ENCODE measurements at regions not wholly inside any gene's neighbourhood (a gene's known extent, or its start where the extent isn't known, plus 50 kb on each side); places are given as distances from the start of the nearest gene placed in this dataset.

DNA sequence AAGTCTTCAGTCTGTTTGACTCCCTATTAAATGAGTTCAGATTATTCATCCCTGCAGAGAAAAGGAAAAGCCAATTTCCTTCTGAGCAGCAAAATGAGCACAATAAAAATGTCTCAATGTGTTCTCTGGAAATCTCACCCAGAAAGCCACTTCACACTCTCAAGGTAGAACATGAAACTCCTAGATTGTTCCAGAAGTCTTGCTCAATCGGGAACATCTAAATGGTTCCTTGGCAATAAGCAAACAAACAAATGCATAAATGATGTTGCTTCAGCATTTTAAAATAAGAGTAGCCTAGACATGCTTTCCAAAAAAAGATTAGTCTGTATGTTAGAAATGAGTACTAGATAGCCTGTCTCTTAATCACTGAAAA, 59.7 kb upstream of the TNFRSF19 start:
- TF ChIP-seq RXRA (IDR thresholded peaks at IDR 0.05) (no peak), RAD21 (IDR thresholded peaks at IDR 0.05) (no peak)
- WGBS, result 34% methylated on average over 1 of the region's 1 CpG
- no peaks in the 10 kb centered on the region for H3K9me3 ChIP-seq (ENCODE audit: control insufficient read depth in 4 of 4, low read length in 3 of 4)
- H3K36me3 ChIP-seq (ENCODE audit: control insufficient read depth in 4 of 4, insufficient read depth in 3 of 4, low read depth in 1 of 4, low read length in 3 of 4), result no peaks in the 10 kb centered on the region
- no peaks in the 10 kb centered on the region for H3K4me1 ChIP-seq (ENCODE audit: control insufficient read depth in 4 of 4, insufficient read depth in 4 of 4, low read length in 3 of 4)
- H3K27me3 ChIP-seq (ENCODE audit: control insufficient read depth in 4 of 4, insufficient read depth in 4 of 4, low read length in 3 of 4), result no peaks in the 10 kb centered on the region
- no peak overlapping the region for H3K9ac ChIP-seq (ENCODE audit: low read depth in 1 of 2, low read length in 2 of 2)
- H3K27ac ChIP-seq (ENCODE audit: low read depth in 1 of 2, low read length in 2 of 2), result no peak overlapping the region
- no peak for DNase-seq (ENCODE audit: low spot score)
- H3K4me3 ChIP-seq (ENCODE audit: low read depth in 1 of 3, low read length in 3 of 3), result no peak overlapping the region

DNA sequence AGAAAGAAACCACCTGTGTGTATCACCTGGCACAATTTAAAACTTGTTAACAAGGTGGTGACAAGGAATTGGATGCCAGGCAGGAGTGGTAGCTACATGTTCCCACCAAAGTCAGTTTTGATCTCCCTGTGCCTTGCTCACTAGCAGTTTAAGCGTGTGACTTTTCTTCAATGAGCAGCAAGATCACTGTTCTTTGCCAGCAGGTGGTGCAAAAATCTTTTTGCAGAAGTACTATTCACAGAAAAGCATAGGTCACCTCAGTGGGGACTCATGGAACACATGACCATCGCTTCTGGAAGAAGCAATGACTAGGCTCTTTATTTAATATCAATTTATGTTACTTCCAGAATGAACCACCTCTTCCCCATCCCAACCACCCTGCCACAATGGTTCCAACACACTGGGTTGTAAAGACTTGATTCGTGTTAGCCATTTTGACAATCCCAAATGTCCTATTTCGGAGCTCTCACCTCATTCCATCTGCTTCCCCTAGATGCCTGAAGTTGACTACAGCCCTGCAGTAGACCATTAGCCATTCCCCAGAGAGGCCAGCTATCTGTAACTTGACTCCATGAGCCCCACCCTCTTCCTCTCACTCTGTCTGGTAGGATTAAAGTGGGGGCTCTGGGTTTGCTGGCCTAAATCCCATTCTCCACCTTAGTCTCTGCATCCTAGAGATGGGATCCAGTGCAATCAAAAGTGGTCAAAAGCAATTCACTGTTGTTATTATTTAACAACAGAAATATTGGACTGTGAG, 59.1 kb upstream of the TNFRSF19 start:
- H3K36me3 ChIP-seq (ENCODE audit: control insufficient read depth in 4 of 4, insufficient read depth in 3 of 4, low read depth in 1 of 4, low read length in 3 of 4), result no peaks in the 10 kb centered on the region
- H3K27me3 ChIP-seq (ENCODE audit: control insufficient read depth in 4 of 4, insufficient read depth in 4 of 4, low read length in 3 of 4), result no peaks in the 10 kb centered on the region
- no peak overlapping the region for H3K9ac ChIP-seq (ENCODE audit: low read depth in 1 of 2, low read length in 2 of 2)
- DNase-seq (ENCODE audit: low spot score), result no peak
- WGBS, result 61% methylated on average over 4 of the region's 4 CpGs
- no peak for TF ChIP-seq NR2F2 (IDR thresholded peaks at IDR 0.05)
- TF ChIP-seq RAD21 (IDR thresholded peaks at IDR 0.05), result peak; percentile 40 to 54
- no peak for TF ChIP-seq GABPA (IDR thresholded peaks at IDR 0.05 in 1 of 2, conservative IDR thresholded peaks at IDR 0.05 in 1 of 2)
- no peak for TF ChIP-seq TAF1 (conservative IDR thresholded peaks at IDR 0.05)
- TF ChIP-seq, protein P1, sequence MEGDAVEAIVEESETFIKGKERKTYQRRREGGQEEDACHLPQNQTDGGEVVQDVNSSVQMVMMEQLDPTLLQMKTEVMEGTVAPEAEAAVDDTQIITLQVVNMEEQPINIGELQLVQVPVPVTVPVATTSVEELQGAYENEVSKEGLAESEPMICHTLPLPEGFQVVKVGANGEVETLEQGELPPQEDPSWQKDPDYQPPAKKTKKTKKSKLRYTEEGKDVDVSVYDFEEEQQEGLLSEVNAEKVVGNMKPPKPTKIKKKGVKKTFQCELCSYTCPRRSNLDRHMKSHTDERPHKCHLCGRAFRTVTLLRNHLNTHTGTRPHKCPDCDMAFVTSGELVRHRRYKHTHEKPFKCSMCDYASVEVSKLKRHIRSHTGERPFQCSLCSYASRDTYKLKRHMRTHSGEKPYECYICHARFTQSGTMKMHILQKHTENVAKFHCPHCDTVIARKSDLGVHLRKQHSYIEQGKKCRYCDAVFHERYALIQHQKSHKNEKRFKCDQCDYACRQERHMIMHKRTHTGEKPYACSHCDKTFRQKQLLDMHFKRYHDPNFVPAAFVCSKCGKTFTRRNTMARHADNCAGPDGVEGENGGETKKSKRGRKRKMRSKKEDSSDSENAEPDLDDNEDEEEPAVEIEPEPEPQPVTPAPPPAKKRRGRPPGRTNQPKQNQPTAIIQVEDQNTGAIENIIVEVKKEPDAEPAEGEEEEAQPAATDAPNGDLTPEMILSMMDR (IDR thresholded peaks at IDR 0.05; ENCODE audit: low read depth, low read length, missing input control), result peak; percentile 7
- TF ChIP-seq FOXA1 (IDR thresholded peaks at IDR 0.05), result no peak
- TF ChIP-seq JUND (IDR thresholded peaks at IDR 0.05), result no peak
- H3K27ac ChIP-seq (ENCODE audit: low read depth in 1 of 2, low read length in 2 of 2), result no peak overlapping the region
- H3K4me1 ChIP-seq (ENCODE audit: control insufficient read depth in 4 of 4, insufficient read depth in 4 of 4, low read length in 3 of 4), result no peaks in the 10 kb centered on the region
- H3K9me3 ChIP-seq (ENCODE audit: control insufficient read depth in 4 of 4, low read length in 3 of 4), result no peaks in the 10 kb centered on the region
- H3K4me3 ChIP-seq (ENCODE audit: low read depth in 1 of 3, low read length in 3 of 3), result no peak overlapping the region

DNA sequence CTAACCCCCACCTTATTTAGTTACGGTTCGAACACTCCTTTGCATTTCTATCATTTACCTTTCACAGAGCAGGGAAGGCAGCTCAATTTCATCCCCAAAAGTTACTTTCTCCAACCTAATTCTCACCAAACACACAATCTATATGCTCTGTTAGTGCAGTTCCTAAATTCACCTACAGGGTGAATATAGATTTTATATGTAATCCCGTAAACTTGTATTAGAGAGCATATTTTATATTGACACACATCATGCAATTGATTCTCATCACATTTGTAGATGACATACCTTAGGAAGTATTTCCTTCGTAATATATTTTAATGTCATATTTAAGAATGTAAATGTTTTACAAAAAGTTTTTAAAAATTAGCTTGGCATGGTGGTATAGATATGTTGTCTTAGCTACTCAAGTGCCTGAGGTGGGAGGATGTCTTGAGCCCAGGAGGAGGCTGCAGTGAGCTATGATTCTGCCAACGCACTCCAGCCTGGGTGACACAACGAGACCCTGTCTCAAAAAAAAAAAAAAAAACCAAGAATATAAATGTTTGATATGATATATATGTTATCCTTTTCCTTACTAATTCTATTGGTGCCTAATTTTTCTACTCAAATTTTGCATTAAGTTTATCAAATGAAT, 57.3 kb upstream of the TNFRSF19 start:
- no peak for DNase-seq (ENCODE audit: low spot score)
- Histone ChIP-seq H3K9me3 (ENCODE audit: control insufficient read depth in 4 of 4, low read length in 3 of 4) (no peaks in the 10 kb centered on the region), H3K4me3 (ENCODE audit: low read depth in 1 of 3, low read length in 3 of 3) (no peak overlapping the region), H3K27ac (ENCODE audit: low read depth in 1 of 2, low read length in 2 of 2) (no peak overlapping the region), H3K36me3 (ENCODE audit: control insufficient read depth in 4 of 4, insufficient read depth in 3 of 4, low read depth in 1 of 4, low read length in 3 of 4) (no peaks in the 10 kb centered on the region), H3K4me1 (ENCODE audit: control insufficient read depth in 4 of 4, insufficient read depth in 4 of 4, low read length in 3 of 4) (no peaks in the 10 kb centered on the region), H3K27me3 (ENCODE audit: control insufficient read depth in 4 of 4, insufficient read depth in 4 of 4, low read length in 3 of 4) (no peaks in the 10 kb centered on the region), H3K9ac (ENCODE audit: low read depth in 1 of 2, low read length in 2 of 2) (no peak overlapping the region)
- TF ChIP-seq GABPA (IDR thresholded peaks at IDR 0.05 in 1 of 2, conservative IDR thresholded peaks at IDR 0.05 in 1 of 2), result no peak
- no peak for TF ChIP-seq FOXA2 (IDR thresholded peaks at IDR 0.05)
- no peak for TF ChIP-seq TAF1 (conservative IDR thresholded peaks at IDR 0.05)
- TF ChIP-seq, protein P2, sequence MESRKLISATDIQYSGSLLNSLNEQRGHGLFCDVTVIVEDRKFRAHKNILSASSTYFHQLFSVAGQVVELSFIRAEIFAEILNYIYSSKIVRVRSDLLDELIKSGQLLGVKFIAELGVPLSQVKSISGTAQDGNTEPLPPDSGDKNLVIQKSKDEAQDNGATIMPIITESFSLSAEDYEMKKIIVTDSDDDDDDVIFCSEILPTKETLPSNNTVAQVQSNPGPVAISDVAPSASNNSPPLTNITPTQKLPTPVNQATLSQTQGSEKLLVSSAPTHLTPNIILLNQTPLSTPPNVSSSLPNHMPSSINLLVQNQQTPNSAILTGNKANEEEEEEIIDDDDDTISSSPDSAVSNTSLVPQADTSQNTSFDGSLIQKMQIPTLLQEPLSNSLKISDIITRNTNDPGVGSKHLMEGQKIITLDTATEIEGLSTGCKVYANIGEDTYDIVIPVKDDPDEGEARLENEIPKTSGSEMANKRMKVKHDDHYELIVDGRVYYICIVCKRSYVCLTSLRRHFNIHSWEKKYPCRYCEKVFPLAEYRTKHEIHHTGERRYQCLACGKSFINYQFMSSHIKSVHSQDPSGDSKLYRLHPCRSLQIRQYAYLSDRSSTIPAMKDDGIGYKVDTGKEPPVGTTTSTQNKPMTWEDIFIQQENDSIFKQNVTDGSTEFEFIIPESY (IDR thresholded peaks at IDR 0.05), result no peak
- TF ChIP-seq SP1 (IDR thresholded peaks at IDR 0.05), result no peak
- TF ChIP-seq JUND (IDR thresholded peaks at IDR 0.05), result no peak
- TF ChIP-seq, protein P3, sequence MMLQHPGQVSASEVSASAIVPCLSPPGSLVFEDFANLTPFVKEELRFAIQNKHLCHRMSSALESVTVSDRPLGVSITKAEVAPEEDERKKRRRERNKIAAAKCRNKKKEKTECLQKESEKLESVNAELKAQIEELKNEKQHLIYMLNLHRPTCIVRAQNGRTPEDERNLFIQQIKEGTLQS (IDR thresholded peaks at IDR 0.05), result no peak
- no peak for TF ChIP-seq RAD21 (IDR thresholded peaks at IDR 0.05)
- no peak for TF ChIP-seq HNF4A (conservative IDR thresholded peaks at IDR 0.05)
- no peak for TF ChIP-seq FOXA1 (IDR thresholded peaks at IDR 0.05)
- no peak for TF ChIP-seq YY1 (IDR thresholded peaks at IDR 0.05)
- WGBS, result 87% methylated on average over 6 of the region's 6 CpGs
